ENCODE measurements at regions not wholly inside any gene's neighbourhood (a gene's known extent, or its start where the extent isn't known, plus 50 kb on each side); places are given as distances from the start of the nearest gene placed in this dataset.

DNA sequence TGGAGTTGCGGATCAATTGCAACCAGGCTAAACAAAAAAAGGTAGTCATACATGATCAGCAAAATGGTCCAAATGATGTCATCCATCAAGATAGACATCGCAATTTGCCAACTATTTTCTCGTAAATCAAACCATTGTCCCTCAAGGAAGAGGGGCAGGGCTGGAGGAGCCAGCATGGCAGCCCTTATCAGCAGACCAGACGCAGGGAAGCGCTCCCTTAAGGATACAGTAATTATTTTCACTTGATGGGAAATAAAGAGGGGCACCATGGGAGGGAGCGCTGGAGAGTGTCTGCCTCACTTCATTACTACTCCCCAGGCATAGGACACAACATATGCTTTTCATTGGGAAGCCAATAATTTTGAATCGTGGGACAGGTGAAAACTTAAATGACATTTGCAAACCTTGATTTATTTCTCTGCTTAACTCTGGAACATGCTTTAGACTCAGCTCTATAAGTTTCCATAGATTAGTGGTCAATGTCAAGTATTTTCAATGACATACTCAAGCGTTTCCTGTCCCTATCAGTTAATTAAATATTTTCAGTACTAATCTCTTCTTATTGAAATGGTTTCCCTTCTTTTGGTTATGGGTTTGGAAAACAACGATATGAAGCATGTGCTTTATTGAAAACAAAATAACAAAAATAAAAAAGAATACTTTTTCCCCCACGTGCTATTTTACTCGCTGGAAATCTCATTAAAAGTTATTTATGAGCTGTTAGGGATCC lies 202.4 kb upstream of the HABP2 start:
- Histone ChIP-seq H3K4me1 (no peaks in the 10 kb centered on the region), H3K9me3 (peaks cover 3% of the 10 kb centered on the region; the same call in 1 of the 2 replicates), H3K4me2 (no peak overlapping the region), H3K4me3 (no peak overlapping the region), H3K27ac (no peak overlapping the region), H4K20me1 (no peaks in the 10 kb centered on the region), H3K9ac (no peak overlapping the region), H3K27me3 (no peaks in the 10 kb centered on the region), H3K36me3 (no peaks in the 10 kb centered on the region)
- no peak for TF ChIP-seq Cebpa-rat (IDR thresholded peaks at IDR 0.05)

DNA sequence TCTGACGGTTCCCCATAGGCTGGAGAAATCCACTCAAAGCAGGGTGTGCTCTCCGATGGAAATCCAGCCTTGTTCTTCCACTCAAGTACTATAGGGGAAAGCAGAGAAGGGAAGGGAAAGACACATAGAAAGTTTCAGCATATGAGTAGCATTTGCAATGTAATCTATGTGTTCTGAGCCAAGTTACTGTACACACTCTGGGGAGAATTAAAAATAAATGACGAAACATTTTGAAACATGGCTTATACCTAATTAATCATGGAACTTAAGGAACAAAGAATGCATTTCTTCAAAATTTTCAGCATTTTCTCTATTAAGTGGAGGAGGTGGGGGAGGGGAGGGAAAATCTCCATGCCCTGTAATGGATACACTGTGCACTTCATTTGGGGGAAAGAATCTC lies 198.1 kb upstream of the HABP2 start:
- no peak overlapping the region for H3K27ac ChIP-seq
- H3K27me3 ChIP-seq: no peaks in the 10 kb centered on the region
- H4K20me1 ChIP-seq: no peaks in the 10 kb centered on the region
- no peak overlapping the region for H3K4me2 ChIP-seq
- H3K9me3 ChIP-seq: no peaks in the 10 kb centered on the region
- H3K9ac ChIP-seq: no peak overlapping the region
- no peaks in the 10 kb centered on the region for H3K36me3 ChIP-seq
- no peak for TF ChIP-seq Cebpa-rat (IDR thresholded peaks at IDR 0.05)
- H3K4me1 ChIP-seq: no peaks in the 10 kb centered on the region
- H3K4me3 ChIP-seq: no peak overlapping the region

GRCh38 chr10:113356794-113357680 lies 195.8 kb upstream of the HABP2 start:
- Histone ChIP-seq H3K4me2 (no peak overlapping the region), H3K4me3 (no peak overlapping the region), H4K20me1 (no peaks in the 10 kb centered on the region), H3K9ac (no peak overlapping the region), H3K27me3 (no peaks in the 10 kb centered on the region), H3K4me1 (peaks cover 14% of the 10 kb centered on the region), H3K9me3 (no peaks in the 10 kb centered on the region), H3K36me3 (no peaks in the 10 kb centered on the region), H3K27ac (no peak overlapping the region)
- TF ChIP-seq Cebpa-rat (IDR thresholded peaks at IDR 0.05): no peak

GRCh38 chr10:113357681-113358300 lies 195.1 kb upstream of the HABP2 start:
- Histone ChIP-seq H3K4me3 (no peak overlapping the region), H3K27me3 (no peaks in the 10 kb centered on the region), H3K27ac (no peak overlapping the region), H3K9ac (no peak overlapping the region), H4K20me1 (no peaks in the 10 kb centered on the region), H3K9me3 (no peaks in the 10 kb centered on the region), H3K4me2 (no peak overlapping the region), H3K36me3 (no peaks in the 10 kb centered on the region), H3K4me1 (peaks cover 22% of the 10 kb centered on the region)
- no peak for TF ChIP-seq Cebpa-rat (IDR thresholded peaks at IDR 0.05)

- peaks cover 3% of the 10 kb centered on the region; the same call in 1 of the 2 replicates for H3K9me3 ChIP-seq
- no peak overlapping the region for H3K9ac ChIP-seq
- peaks cover 26% of the 10 kb centered on the region for H3K4me1 ChIP-seq
- TF ChIP-seq Cebpa-rat (IDR thresholded peaks at IDR 0.05): no peak
- no peak overlapping the region for H3K27ac ChIP-seq
- no peak overlapping the region for H3K4me2 ChIP-seq
- no peaks in the 10 kb centered on the region for H4K20me1 ChIP-seq
- H3K4me3 ChIP-seq: no peak overlapping the region
- H3K36me3 ChIP-seq: no peaks in the 10 kb centered on the region
- no peaks in the 10 kb centered on the region for H3K27me3 ChIP-seq
Measured at GRCh38 chr10:113359655-113360054, 193.2 kb upstream of the HABP2 start.

- Histone ChIP-seq H3K9me3 (peaks cover 15% of the 10 kb centered on the region), H3K36me3 (no peaks in the 10 kb centered on the region), H3K9ac (no peak overlapping the region), H3K4me3 (no peak overlapping the region), H3K27me3 (no peaks in the 10 kb centered on the region), H3K4me1 (peaks cover 26% of the 10 kb centered on the region), H3K27ac (no peak overlapping the region), H3K4me2 (peak overlapping the region; percentile 65), H4K20me1 (no peaks in the 10 kb centered on the region)
- no peak for TF ChIP-seq Cebpa-rat (IDR thresholded peaks at IDR 0.05)
Measured at GRCh38 chr10:113360870-113361269, 192.0 kb upstream of the HABP2 start.

- Histone ChIP-seq H3K36me3 (no peaks in the 10 kb centered on the region), H4K20me1 (no peaks in the 10 kb centered on the region), H3K4me1 (peaks cover 27% of the 10 kb centered on the region), H3K9me3 (peaks cover 19% of the 10 kb centered on the region), H3K27ac (peak overlapping the region; percentile 43; the same call in 1 of the 2 replicates), H3K4me3 (no peak overlapping the region), H3K9ac (no peak overlapping the region), H3K27me3 (no peaks in the 10 kb centered on the region), H3K4me2 (peak overlapping the region; percentile 65)
- no peak for TF ChIP-seq Cebpa-rat (IDR thresholded peaks at IDR 0.05)
Measured at GRCh38 chr10:113362645-113363091, 190.2 kb upstream of the HABP2 start.

DNA sequence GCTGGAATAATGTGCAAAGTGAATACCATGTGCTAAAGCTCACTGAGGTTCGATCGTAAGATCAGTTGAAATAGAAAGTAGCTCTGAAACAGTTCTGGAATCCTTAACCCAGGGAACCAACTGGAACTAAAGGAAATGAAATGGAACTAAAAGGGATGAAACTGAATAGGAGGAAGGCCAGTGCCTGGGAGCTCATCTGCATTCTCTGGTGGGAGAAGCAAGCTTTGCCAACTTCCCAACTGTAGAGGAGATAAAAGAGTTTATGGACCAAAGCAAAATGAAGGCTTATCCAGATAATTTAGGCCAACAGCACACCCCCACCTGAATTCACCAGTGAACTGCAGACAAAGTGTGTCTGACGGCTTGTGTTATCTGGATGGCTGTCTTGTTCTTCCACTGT lies 188.6 kb upstream of the HABP2 start:
- Histone ChIP-seq H3K4me1 (peaks cover 42% of the 10 kb centered on the region), H4K20me1 (no peaks in the 10 kb centered on the region), H3K4me2 (no peak overlapping the region), H3K36me3 (no peaks in the 10 kb centered on the region), H3K9ac (no peak overlapping the region), H3K9me3 (peaks cover 19% of the 10 kb centered on the region), H3K4me3 (no peak overlapping the region), H3K27me3 (no peaks in the 10 kb centered on the region), H3K27ac (no peak overlapping the region)
- no peak for TF ChIP-seq Cebpa-rat (IDR thresholded peaks at IDR 0.05)

DNA sequence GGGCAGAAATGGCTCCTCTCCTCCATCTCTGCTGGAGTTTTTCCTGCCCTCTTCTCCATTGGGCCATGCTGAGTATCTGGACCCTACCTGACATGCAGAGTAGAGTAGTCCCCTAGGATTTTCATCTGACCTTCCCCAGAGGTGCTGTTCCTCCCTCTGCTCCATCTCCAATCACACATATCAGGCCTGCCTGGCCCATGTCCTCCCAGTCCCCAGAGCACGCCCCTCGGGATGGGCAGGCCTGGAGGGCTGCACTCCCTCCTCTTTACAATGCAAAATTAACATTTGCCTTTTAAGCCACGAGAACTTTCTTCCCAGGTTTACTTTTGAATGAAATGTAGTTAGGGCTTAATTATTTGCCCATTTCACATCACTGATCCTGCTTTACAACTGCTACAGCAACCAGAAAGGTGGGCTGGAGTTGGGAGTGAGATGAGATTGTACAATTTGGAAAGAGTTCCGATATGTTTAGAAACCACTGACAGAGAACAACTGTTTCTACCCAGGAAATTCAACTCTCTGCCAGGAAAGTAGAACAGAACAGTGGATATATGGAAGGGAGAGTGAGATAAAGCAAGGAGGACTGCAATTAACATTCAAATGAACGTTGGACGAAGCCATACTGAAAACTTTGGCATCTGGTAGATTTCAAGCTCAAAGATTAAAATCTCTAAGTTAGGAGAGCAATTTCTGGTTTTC lies 184.0 kb upstream of the HABP2 start:
- Histone ChIP-seq H4K20me1 (no peaks in the 10 kb centered on the region), H3K4me3 (no peak overlapping the region), H3K9me3 (peaks cover 19% of the 10 kb centered on the region), H3K27ac (no peak overlapping the region), H3K36me3 (no peaks in the 10 kb centered on the region), H3K4me1 (peaks cover 25% of the 10 kb centered on the region), H3K27me3 (no peaks in the 10 kb centered on the region), H3K9ac (no peak overlapping the region), H3K4me2 (peak overlapping the region; percentile 66)
- TF ChIP-seq Cebpa-rat (IDR thresholded peaks at IDR 0.05): no peak

All from BLaER1 (cell line).